ENCODE measurements at regions not wholly inside any gene's neighbourhood (a gene's known extent, or its start where the extent isn't known, plus 50 kb on each side); places are given as distances from the start of the nearest gene placed in this dataset.
"Not testable (repeated sequence)": the region's sequence is repeated elsewhere in the genome, so short reads cannot be mapped to it uniquely, and the experiment has no call there.

DNA sequence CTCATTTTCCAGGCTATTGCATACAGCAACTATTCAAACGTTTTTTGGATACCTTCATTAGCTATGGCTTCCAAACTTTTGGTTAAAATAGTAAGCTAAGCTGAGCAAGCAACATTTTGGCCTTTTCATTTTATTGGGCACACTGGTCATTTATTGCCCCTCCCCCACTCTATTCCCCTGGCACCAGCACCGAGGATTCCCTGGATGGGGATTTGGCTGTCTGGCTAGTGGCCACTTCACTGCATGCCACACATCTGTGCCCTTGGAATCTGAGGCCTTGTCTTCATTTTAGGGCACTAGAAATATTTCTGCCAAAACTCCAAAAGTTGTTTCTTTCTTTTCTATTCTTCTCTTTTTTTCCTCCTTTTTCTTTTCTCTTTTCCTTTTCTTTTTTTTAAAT, 980.7 kb downstream of the LTN1 start:
- TF ChIP-seq POLR2A, EP300 (IDR thresholded peaks at IDR 0.05): not testable (repeated sequence)
- TF ChIP-seq, protein P1, sequence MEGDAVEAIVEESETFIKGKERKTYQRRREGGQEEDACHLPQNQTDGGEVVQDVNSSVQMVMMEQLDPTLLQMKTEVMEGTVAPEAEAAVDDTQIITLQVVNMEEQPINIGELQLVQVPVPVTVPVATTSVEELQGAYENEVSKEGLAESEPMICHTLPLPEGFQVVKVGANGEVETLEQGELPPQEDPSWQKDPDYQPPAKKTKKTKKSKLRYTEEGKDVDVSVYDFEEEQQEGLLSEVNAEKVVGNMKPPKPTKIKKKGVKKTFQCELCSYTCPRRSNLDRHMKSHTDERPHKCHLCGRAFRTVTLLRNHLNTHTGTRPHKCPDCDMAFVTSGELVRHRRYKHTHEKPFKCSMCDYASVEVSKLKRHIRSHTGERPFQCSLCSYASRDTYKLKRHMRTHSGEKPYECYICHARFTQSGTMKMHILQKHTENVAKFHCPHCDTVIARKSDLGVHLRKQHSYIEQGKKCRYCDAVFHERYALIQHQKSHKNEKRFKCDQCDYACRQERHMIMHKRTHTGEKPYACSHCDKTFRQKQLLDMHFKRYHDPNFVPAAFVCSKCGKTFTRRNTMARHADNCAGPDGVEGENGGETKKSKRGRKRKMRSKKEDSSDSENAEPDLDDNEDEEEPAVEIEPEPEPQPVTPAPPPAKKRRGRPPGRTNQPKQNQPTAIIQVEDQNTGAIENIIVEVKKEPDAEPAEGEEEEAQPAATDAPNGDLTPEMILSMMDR (IDR thresholded peaks at IDR 0.05), result not testable (repeated sequence)

Data from suprapubic skin (tissue), 3 donors.